GM11168 (cell line): ENCODE measurements at regions not wholly inside any gene's neighbourhood (a gene's known extent, or its start where the extent isn't known, plus 50 kb on each side); places are given as distances from the start of the nearest gene placed in this dataset.

Source experiments
- in situ Hi-C: fragments of 300-500 bp; cut with MboI; formaldehyde crosslinking; loops from one replicate; pipeline ENCODE4 v1.12.0; 2022; ENCODE audit warnings: low sequenced_read_pairs; ENCODE audit not compliant: unreplicated experiment

DNA sequence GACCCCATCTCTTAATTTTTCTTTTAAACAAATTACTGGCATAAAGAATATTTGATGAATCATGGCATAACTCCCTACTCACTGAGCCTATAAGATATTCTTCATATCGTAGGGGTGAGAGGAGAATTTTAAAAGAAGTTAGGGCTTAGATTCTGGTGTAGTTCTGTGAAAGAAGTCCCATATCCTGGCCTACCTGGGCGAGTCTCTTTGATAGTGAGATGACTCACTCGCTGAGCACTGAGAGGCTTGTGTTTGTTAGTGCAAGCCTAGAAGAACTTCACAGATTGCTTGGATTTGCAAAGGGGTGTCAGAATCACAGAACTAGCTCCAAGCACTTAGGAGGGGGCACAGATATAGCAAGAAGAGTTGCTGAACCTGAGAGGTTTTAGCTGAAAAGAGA is 133.8 kb upstream of the TMC3 start:
- in situ Hi-C loops = no loop called here

DNA sequence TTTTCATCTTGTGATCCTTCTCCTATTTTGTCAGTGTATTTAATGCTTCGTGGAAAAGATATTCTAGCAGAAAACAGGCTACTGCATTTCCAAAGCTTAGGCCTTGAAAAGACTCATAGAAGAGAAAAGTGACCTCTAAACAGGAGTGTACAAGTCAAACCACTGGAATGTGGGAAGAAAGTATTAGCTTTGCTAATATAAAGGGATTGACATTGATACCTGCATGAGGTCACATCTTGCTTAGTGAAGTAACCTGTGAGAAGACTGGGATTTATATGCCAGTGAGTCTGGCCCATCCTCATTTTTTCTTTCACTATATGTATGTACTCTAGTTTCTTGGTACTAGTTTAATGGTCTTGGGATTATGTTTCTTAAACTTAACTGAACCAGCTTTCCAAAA is 132.9 kb upstream of the TMC3 start:
- in situ Hi-C loops = no loop called here

DNA sequence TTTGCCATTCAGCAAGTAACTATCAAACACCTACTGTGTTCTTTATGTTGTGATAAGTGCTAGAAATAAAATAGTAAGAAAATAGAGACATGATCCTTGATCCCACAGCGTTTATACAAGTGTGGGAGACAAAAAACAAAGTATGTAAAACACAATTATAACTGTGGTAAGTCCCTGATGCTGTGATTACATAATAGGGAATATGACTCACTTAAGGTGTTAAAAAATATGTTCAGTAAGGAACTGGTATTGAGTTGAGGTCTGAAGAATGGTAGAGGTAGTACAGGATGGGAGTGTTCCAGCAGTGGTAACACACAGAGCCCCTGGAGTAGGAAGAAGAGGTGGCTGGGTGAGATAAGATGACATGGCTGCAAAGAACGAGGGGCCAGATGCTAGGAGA is 132.1 kb upstream of the TMC3 start:
- in situ Hi-C loops = no loop called here

GRCh38 chr15:81504170-81504905 is 130.3 kb upstream of the TMC3 start:
- in situ Hi-C loops = no loop called here

- in situ Hi-C loops = no loop called here
Observed at GRCh38 chr15:81502439-81502838, 128.4 kb upstream of the TMC3 start.

GRCh38 chr15:81500081-81500480 is 126.1 kb upstream of the TMC3 start:
- in situ Hi-C loops = no loop called here

DNA sequence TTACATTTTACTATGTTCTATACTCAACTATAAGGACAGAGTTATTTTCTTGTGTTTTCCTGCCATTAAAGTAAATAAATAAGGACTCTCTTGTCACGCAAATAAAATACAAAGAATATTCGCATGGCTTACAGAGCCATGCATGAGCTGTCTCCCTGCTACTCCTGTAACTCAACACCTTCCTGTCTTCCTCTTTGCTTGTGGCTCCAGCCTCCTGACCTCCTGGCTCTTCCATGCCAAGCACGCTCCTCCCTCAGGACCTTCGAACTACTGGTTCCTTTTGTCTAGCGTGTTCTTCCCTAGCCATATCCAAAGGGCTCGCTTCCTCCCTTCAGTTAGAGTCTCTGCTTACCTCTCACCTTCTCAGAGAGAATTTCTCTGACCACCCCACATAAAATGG is 124.3 kb upstream of the TMC3 start:
- in situ Hi-C loops = loop anchor here (25.0 kb wide), 1 partner anchor 439 kb away; no protein-coding TSS in a partner anchor

DNA sequence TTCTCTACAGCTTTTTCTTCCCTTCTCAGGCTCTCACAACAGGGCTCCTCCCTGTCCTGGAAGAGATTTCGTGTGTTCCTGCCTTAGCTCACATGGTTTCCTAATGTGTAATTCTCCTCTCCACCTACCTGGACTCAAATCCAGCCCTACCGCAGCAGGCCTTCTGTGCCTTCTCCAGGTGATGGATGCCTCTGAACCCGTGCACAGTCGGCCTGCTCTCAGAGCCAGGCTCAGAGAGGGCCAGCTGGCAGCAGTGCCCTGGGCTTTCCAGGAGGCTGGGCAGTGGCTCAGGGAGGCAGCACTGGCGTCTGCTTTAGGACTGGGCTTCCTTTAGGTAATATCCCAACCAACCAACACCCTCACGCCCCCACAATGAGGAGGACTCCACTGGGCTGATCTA is 123.2 kb upstream of the TMC3 start:
- in situ Hi-C loops = loop anchor here (25.0 kb wide), 1 partner anchor 440 kb away; no protein-coding TSS in a partner anchor

DNA sequence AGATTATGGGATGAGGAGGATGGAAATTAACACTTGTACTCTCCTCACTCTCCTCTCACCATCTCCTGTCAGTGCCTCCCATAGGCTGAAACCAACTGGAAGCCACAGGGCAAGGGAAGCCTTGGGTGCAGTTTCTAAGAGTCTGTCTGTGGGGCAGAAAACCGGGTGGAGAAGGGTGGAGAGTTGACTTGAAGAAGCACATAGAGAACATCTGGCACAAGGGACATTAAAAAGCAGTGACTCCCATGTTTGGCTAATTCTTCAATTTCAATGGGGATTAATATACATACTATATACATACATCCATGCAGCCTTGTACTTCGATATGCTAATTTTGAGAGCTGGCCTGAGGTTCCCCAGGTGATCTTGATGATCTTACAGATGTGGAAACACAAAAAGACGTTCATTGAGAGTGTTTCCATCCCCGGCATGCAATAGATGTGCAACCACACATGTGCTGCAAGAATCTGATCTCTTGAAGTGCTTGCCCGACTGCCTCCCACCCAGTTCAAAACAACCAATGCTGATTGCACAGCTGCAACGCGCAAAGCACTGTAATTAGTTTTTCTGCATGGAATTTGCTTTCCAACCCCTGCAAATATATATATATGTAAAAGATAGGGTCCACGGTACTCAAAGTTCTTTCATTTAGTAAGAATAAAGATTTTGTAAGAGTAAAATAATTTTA is 121.9 kb upstream of the TMC3 start:
- in situ Hi-C loops = loop anchor here (25.0 kb wide), 1 partner anchor 441 kb away; no protein-coding TSS in a partner anchor

- in situ Hi-C loops = loop anchor here (25.0 kb wide), 1 partner anchor 444 kb away; no protein-coding TSS in a partner anchor
Observed at GRCh38 chr15:81492969-81493645, 119.1 kb upstream of the TMC3 start.

DNA sequence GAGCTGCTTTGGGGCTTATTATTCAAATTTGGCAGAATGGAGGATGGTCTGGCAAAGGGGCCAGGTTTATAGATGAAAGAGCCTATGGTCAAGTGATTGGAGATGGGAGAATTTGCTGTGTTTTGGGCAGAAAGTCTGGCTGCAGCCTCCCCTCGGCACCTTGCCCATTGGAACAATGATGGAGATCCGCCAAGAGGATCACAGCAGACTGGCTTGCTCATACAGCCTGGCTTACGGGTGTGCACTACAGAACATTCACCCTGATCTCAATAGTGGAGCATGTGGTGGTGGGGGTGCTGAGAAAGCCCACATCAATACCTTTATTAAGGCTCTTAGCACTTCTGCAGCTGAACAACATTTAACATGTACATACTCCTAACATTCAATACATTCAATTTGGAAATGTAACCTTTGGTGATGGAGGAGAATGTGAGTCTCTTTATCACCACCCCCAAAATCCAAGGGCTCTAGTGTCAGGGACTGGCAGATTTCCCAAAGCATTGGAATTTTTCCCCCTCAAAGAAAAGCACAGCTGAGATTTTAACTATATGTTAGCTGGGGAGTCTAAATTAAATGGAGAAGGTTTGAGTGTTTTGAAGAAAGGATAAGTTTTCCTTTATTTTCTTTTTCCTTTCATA is 118.4 kb upstream of the TMC3 start:
- in situ Hi-C loops = loop anchor here (25.0 kb wide), 1 partner anchor 445 kb away; no protein-coding TSS in a partner anchor

DNA sequence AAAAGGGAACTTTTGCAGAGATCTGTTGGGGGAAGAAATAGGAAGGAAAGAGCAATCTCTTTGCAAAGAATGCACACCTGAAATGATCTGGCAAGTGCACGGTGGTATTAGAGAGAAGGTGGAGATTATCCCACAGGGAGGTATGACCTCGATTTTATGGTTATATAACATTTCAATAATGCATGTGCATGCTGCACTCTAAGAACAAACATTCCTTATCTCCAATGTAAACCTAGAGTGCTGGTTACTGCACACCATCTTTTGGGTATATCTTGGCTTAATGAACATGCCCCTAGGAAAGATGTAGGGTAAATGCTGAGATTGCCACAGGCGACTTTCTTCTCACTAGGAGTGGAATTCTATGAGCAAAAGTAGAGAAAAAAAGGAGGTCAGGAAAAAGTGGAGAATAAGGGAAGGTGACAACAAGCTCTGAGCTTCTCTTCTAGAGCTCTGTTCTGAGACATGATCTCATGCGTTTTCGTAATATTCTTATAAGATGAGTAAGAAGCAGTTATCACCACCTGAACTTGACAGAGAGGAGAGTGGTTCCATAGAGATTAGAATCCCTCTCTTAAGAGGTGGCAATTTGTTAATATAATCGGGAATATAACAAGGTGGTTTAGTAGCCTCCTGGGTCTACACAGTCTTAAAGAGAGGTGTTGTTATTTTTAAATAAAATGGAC is 117.5 kb upstream of the TMC3 start:
- in situ Hi-C loops = loop anchor here (25.0 kb wide), 1 partner anchor 446 kb away; no protein-coding TSS in a partner anchor

DNA sequence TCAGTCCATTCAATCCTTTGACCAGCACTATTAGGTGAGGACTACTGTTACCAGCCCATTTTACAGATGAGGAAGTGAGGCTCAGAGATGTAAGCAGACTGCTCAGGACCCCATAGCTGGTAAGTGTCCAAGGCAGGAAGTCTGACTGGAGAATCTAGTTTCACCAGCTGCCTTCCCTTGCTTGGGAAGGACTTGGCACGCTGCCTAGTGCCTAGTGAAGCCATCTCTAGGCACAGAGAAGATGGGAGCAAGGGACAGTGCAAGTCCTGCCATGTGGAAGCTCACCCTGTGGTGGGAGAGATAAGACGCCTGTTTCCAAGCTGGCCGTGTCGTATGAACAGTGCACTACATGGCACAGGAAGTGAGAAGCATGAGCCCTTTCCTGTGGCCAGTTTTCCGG is 111.8 kb upstream of the TMC3 start:
- in situ Hi-C loops = loop anchor here (25.0 kb wide), 1 partner anchor 451 kb away; no protein-coding TSS in a partner anchor

GRCh38 chr15:81484086-81484955 is 110.3 kb upstream of the TMC3 start:
- in situ Hi-C loops = loop anchor here (25.0 kb wide), 1 partner anchor 453 kb away; no protein-coding TSS in a partner anchor

GRCh38 chr15:81483496-81483895 is 109.5 kb upstream of the TMC3 start:
- in situ Hi-C loops = loop anchor here (25.0 kb wide), 1 partner anchor 454 kb away; no protein-coding TSS in a partner anchor

- in situ Hi-C loops = loop anchor here (25.0 kb wide), 1 partner anchor 456 kb away; no protein-coding TSS in a partner anchor
Observed at GRCh38 chr15:81481346-81481745, 107.3 kb upstream of the TMC3 start.

DNA sequence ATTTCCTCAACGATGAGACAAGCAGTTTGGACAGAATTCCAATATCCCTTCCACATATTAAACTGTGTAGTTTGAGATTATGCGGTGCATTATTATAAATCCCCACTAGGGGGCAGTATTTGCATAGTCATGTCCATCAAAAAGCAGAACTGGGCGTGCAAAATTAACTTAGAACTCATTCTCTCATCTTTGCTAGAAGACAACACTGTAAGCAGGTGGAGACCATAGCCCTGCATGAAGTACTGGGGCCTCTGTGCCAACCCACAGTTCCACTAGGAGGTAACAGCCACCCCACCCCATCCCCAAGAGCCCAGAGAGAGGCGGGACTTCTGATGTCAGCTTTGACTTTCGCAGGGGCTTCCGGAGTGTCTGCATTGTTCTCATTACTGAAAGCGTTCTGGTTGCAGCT is 106.6 kb upstream of the TMC3 start:
- in situ Hi-C loops = loop anchor here (25.0 kb wide), 1 partner anchor 457 kb away; no protein-coding TSS in a partner anchor

DNA sequence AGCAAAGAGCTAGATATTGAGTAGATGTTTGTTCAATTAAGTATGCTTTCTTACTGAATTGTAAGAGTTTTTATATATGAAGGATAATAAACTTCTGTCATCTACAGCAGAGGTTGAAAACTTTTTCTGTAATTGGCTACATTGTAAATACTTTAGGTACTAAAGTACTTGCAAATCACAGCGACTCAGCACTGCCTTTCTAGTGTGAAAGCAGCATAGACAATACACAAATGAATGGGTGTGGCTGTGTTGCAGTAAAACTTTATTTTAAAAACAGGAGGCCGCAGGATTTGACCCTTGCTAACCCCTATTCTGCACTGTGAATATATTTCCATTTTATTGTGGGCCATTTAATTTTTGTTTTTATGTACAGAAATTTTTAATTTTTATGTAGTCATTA is 104.3 kb upstream of the TMC3 start:
- in situ Hi-C loops = loop anchor here (25.0 kb wide), 1 partner anchor 459 kb away; no protein-coding TSS in a partner anchor
